ENCODE measurements at regions not wholly inside any gene's neighbourhood (a gene's known extent, or its start where the extent isn't known, plus 50 kb on each side); places are given as distances from the start of the nearest gene placed in this dataset.
A peak's percentile ranks its signal among the peaks of the same experiment; 100 is the strongest.

- in situ Hi-C loops (cut with HindIII; ENCODE audit: low pct_unique_long_range_greater_than_20kb, low sequenced_read_pairs): no loop called here
- TF ChIP-seq JUND (IDR thresholded peaks at IDR 0.05; ENCODE audit: low read depth): no peak
- DNase-seq (ENCODE audit: low read depth in 1 of 2, low spot score in 1 of 2): no peak
Measured at GRCh38 chr12:45654002-45654665, 75.4 kb upstream of the ARID2 start.

DNA sequence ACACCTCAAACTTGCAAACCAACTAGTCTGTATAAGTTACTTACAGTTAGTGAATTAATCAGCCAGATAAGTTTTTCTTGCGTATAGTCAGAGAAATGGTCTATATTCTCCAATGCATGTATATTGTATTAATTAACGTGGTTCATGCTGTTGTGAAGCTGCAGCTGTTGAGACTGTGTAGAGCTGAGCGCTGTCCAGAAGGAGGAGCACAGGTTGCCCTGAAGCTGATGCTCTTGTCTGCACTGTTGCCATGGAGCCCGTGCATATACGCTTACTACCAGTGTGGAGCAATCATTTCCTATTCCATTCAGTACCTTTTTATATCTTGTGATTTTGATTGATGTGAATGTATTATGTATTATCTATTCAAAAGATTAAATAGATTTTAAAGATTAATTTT is 74.3 kb upstream of the ARID2 start:
- DNase-seq (ENCODE audit: low read depth in 1 of 2, low spot score in 1 of 2): peak; percentile 25 to 71
- in situ Hi-C loops (cut with HindIII; ENCODE audit: low pct_unique_long_range_greater_than_20kb, low sequenced_read_pairs): no loop called here
- TF ChIP-seq JUND (IDR thresholded peaks at IDR 0.05; ENCODE audit: low read depth): no peak

- no peak for DNase-seq (ENCODE audit: low read depth in 1 of 2, low spot score in 1 of 2)
- no peak for TF ChIP-seq JUND (IDR thresholded peaks at IDR 0.05; ENCODE audit: low read depth)
- in situ Hi-C loops (cut with HindIII; ENCODE audit: low pct_unique_long_range_greater_than_20kb, low sequenced_read_pairs): no loop called here
Measured at GRCh38 chr12:45655743-45656142, 73.8 kb upstream of the ARID2 start.

- in situ Hi-C loops (cut with HindIII; ENCODE audit: low pct_unique_long_range_greater_than_20kb, low sequenced_read_pairs): no loop called here
- TF ChIP-seq JUND (IDR thresholded peaks at IDR 0.05; ENCODE audit: low read depth): no peak
Measured at GRCh38 chr12:45658020-45658419, 71.5 kb upstream of the ARID2 start.

GRCh38 chr12:45660330-45660729 is 69.2 kb upstream of the ARID2 start:
- in situ Hi-C loops (cut with HindIII; ENCODE audit: low pct_unique_long_range_greater_than_20kb, low sequenced_read_pairs): no loop called here
- DNase-seq (ENCODE audit: low read depth in 1 of 2, low spot score in 1 of 2): peak in 1 of 2 experiments; percentile 59
- no peak for TF ChIP-seq JUND (IDR thresholded peaks at IDR 0.05; ENCODE audit: low read depth)

More at GRCh38 chr12:45658020-45658419, 71.5 kb upstream of the ARID2 start:
- no peak for DNase-seq (ENCODE audit: low read depth in 1 of 2, low spot score in 1 of 2)

GRCh38 chr12:45663455-45663854 is 66.1 kb upstream of the ARID2 start:
- no peak for DNase-seq (ENCODE audit: low read depth in 1 of 2, low spot score in 1 of 2)
- in situ Hi-C loops (cut with HindIII; ENCODE audit: low pct_unique_long_range_greater_than_20kb, low sequenced_read_pairs): no loop called here
- no peak for TF ChIP-seq JUND (IDR thresholded peaks at IDR 0.05; ENCODE audit: low read depth)

GRCh38 chr12:45665941-45666340 is 63.6 kb upstream of the ARID2 start:
- in situ Hi-C loops (cut with HindIII; ENCODE audit: low pct_unique_long_range_greater_than_20kb, low sequenced_read_pairs): no loop called here
- no peak for DNase-seq (ENCODE audit: low read depth in 1 of 2, low spot score in 1 of 2)

DNA sequence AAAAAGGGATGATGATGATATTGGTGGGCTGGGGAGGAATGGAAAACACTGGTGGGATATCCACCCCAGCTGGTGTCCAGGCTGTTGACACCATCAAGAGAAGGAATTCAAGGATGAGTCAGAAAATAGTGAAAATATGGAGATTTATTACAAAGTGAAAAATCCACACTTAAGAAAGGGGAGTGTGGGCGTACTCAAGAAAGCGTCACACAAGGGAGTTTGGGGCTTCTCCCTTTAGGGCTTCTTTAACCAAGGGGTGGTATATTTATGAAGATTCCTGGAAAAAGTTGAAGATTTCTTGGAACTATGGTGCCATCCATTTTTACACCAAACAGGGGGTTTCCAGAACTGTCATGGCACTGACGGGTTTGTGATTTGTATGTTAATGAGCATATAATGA is 63.1 kb upstream of the ARID2 start:
- TF ChIP-seq JUND (IDR thresholded peaks at IDR 0.05; ENCODE audit: low read depth): no peak
- in situ Hi-C loops (cut with HindIII; ENCODE audit: low pct_unique_long_range_greater_than_20kb, low sequenced_read_pairs): no loop called here
- no peak for DNase-seq (ENCODE audit: low read depth in 1 of 2, low spot score in 1 of 2)

More at GRCh38 chr12:45665941-45666340, 63.6 kb upstream of the ARID2 start:
- TF ChIP-seq JUND (IDR thresholded peaks at IDR 0.05; ENCODE audit: low read depth): no peak

DNA sequence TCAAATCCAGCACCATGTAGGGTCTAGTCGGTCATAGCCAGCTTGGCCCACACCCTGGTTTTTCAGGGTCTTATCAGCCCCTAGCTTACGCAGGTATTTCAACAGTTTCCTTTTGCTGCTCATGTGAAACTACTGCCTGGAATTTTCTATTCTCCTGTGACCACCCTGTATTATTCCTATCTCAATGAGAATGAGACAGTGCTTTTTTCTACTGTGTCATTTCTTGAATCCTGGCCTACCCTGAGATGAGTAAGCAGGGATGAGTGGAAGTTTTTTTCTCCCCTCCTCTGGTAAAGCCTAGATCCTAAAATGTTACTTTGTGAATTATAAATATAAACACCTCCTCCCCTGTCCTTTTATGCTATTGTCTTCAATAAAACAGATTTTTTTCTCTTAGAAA is 62.7 kb upstream of the ARID2 start:
- no peak for DNase-seq (ENCODE audit: low read depth in 1 of 2, low spot score in 1 of 2)
- in situ Hi-C loops (cut with HindIII; ENCODE audit: low pct_unique_long_range_greater_than_20kb, low sequenced_read_pairs): no loop called here
- no peak for TF ChIP-seq JUND (IDR thresholded peaks at IDR 0.05; ENCODE audit: low read depth)

DNA sequence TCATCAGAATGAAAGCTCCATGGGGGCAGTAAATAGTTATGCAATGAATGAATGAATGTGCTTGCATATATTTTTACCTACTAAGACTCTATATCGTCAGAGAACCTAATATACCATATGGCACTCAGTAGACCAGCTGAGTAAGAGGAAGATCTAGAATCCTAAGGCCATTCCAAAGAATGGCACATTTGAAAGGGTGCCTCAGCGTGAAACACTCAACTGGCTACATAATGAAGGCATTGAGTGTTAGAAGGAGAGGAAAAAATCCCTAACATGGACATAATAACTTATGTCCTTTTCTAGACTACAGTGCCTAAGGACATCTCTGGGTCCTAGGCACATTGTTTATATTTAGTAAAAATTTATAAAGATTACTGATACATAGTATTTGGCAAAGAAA is 61.7 kb upstream of the ARID2 start:
- TF ChIP-seq JUND (IDR thresholded peaks at IDR 0.05; ENCODE audit: low read depth): no peak
- in situ Hi-C loops (cut with HindIII; ENCODE audit: low pct_unique_long_range_greater_than_20kb, low sequenced_read_pairs): no loop called here
- DNase-seq (ENCODE audit: low read depth in 1 of 2, low spot score in 1 of 2): no peak

DNA sequence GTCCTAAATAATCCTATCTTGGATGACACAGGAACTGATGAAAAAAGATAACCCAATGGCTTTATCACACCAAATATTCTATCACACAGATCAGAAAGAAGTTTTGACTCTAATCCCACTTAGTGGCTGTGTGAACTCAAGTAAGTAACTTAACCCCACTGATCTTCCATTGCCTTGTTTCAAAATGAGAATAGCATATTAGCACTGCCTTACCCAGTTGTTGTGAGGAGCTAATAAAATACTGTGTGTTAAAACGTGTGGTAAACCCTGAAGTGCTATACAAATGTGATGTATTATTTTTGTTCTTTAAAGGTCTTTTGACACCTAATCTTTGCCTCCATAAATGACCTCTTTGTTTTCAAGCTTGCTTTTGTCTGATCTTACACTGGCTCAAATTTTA is 60.9 kb upstream of the ARID2 start:
- no peak for TF ChIP-seq JUND (IDR thresholded peaks at IDR 0.05; ENCODE audit: low read depth)
- no peak for DNase-seq (ENCODE audit: low read depth in 1 of 2, low spot score in 1 of 2)
- in situ Hi-C loops (cut with HindIII; ENCODE audit: low pct_unique_long_range_greater_than_20kb, low sequenced_read_pairs): no loop called here

- no peak for TF ChIP-seq JUND (IDR thresholded peaks at IDR 0.05; ENCODE audit: low read depth)
- DNase-seq (ENCODE audit: low read depth in 1 of 2, low spot score in 1 of 2): no peak
- in situ Hi-C loops (cut with HindIII; ENCODE audit: low pct_unique_long_range_greater_than_20kb, low sequenced_read_pairs): no loop called here
Measured at GRCh38 chr12:45669093-45669492, 60.4 kb upstream of the ARID2 start.

GRCh38 chr12:45669792-45670191 is 59.7 kb upstream of the ARID2 start:
- in situ Hi-C loops (cut with HindIII; ENCODE audit: low pct_unique_long_range_greater_than_20kb, low sequenced_read_pairs): no loop called here
- DNase-seq (ENCODE audit: low read depth in 1 of 2, low spot score in 1 of 2): no peak
- TF ChIP-seq JUND (IDR thresholded peaks at IDR 0.05; ENCODE audit: low read depth): no peak

Data from T47D (cell line).